Epithelial cell of proximal tubule (primary cell): ENCODE measurements at regions not wholly inside any gene's neighbourhood (a gene's known extent, or its start where the extent isn't known, plus 50 kb on each side); places are given as distances from the start of the nearest gene placed in this dataset.
"Not testable (repeated sequence)": the region's sequence is repeated elsewhere in the genome, so short reads cannot be mapped to it uniquely, and the experiment has no call there.

Source experiments
- DNase-seq: peaks from one replicate; pipeline ENCODE4 v3.0.0-alpha.2; 2011; ENCODE audit warnings: low read depth
- H3K4me3 ChIP-seq: 2 replicates; pipeline ENCODE4 v1.5.1; 2011; ENCODE audit warnings: low read depth, mild to moderate bottlenecking, low read length
- TF ChIP-seq, protein P1 (sequence below): conservative IDR thresholded peaks from 2 replicates; pipeline ENCODE4 v1.5.1; 2012; ENCODE audit warnings: low read depth, mild to moderate bottlenecking, low read length

DNA sequence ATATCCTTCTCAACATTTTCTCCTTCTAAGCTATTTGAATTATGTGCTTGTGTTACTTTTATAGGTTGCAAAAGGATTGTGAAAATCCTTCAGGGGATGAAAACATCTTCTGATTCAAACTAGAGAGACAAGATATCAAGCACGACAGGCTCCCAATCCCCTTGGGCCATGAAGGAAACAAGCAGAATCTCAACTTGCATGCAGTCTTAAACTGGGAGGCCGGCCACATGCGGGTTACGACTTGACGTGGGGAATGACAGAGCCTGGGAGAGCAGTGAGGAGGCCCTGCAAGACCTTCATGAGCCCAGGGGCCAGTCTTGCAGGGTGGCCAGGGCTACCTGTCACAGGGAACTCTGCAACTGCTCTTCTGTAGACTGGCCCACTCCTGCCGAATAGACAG, 94.4 kb downstream of the SCN11A start:
- DNase-seq, result no peak
- H3K4me3 ChIP-seq, result no peak overlapping the region
- TF ChIP-seq, protein P1, sequence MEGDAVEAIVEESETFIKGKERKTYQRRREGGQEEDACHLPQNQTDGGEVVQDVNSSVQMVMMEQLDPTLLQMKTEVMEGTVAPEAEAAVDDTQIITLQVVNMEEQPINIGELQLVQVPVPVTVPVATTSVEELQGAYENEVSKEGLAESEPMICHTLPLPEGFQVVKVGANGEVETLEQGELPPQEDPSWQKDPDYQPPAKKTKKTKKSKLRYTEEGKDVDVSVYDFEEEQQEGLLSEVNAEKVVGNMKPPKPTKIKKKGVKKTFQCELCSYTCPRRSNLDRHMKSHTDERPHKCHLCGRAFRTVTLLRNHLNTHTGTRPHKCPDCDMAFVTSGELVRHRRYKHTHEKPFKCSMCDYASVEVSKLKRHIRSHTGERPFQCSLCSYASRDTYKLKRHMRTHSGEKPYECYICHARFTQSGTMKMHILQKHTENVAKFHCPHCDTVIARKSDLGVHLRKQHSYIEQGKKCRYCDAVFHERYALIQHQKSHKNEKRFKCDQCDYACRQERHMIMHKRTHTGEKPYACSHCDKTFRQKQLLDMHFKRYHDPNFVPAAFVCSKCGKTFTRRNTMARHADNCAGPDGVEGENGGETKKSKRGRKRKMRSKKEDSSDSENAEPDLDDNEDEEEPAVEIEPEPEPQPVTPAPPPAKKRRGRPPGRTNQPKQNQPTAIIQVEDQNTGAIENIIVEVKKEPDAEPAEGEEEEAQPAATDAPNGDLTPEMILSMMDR, result no peak

DNA sequence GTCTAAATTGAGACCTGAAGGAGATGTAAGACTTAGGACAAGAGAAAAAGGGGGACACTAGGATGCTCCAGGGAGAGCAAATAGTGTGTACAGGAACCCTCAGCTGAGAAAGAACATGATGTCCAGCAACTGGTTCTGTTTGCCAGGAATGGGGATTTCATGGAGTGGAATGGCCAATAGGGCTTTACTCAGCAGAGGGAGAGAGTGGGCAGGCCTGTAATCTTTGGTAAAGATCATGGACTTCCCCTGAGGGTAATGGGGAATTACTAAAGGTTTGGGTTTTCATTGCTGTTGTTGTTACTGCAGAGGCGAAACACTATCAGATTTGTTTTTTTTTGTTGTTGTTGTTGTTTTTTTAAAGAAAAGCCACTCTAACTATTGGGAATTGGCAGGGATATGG, 99.0 kb downstream of the SCN11A start:
- DNase-seq, result no peak
- H3K4me3 ChIP-seq, result no peak overlapping the region
- TF ChIP-seq, protein P1, result no peak

DNA sequence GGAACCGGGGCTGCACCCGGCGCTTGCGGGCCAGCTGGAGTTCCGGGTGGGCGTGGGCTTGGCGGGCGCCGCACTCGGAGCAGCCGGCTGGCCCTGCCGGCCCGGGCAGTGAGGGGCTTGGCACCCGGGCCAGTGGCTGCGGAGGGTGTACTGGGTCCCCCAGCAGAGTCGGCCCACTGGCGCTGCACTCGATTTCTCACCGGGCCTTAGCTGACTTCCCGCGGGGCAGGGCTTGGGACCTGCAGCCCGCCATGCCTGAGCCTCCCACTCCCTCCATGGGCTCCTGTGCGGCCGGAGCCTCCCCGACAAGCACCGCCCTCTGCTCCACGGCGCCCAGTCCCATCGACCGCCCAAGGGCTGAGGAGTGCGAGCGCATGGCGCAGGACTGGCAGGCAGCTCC, 100.6 kb downstream of the SCN11A start:
- H3K4me3 ChIP-seq, DNase-seq: not testable (repeated sequence)

DNA sequence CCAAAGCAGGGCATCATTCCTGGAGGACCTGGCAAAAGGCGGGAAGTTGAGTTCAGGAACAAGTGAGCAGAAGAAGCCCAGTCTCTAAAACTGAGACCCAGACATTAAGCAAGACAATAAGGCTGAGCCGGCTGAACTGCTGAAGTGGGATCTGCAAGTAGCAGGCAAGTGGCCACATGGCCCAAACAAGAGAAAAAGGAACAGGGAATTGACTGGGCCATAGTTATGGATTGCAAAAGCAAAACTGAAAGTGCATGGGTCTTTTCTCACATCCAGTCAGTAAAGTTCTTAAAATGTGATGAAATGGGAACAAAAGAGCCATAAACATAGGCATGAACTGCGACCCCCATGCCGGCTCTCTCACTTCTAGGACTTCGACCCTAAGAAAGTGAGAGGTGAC, 101.2 kb downstream of the SCN11A start:
- TF ChIP-seq, protein P1, result no peak
- DNase-seq, result no peak
- H3K4me3 ChIP-seq, result no peak overlapping the region

DNA sequence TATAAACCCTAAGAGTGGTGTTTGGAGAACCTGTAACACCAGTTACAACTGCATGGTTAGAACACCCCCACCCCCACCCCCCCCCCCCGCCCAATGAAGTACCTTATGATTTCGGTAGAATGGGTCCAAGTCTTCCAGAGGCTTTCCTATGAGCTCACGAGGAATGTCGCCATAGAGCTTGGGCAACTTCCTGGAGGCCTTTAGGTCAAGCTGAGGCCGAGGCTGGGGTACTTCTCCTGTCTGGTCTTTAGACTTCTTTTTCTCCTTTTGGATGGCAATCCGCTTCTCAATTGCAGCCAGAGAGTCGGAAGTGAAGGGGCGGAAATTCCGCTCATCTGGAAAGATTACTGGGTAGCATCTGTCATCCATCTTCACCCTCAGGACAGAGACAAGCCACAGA, 101.8 kb downstream of the SCN11A start:
- TF ChIP-seq, protein P1, result no peak
- DNase-seq, result no peak
- H3K4me3 ChIP-seq, result no peak overlapping the region

DNA sequence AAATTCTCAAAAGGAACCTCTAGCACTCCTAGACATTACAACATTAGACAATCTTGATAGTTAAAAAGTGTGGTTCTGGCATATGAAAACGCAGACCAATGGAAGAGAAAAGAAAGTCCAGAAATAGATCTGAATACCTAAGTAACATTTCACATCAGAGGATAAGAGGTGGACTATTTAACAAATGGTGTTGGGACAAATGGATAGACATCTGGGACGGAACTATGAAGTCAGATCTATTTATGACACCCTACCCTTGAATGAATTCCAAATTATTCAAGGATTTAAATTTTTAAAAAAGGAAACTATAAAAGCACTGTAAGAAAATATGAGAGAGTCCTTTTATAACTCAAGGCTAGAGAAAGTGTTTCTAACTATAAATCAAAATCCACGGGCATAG, 111.3 kb downstream of the SCN11A start:
- TF ChIP-seq, protein P1, result no peak
- H3K4me3 ChIP-seq, result no peak overlapping the region
- DNase-seq, result no peak

DNA sequence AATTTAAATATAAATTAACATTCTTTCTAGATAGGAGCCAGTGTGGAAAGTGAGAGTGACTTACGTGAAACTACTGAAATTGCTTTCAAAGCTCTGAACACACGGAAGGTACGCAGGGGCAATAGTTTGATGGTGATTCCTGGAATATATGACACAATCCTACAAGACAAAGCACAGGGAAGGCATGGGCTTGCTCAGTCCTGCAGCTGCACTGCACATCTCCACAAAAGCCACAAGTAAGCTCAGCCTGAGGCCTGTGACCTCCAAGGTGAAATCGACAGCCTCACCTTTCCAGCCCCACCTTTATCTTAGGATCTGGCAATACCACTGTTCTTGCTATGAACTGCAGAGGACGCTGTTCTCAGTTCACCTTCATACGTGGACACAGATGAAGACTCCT, 109.3 kb upstream of the SCN10A start:
- no peak for DNase-seq
- TF ChIP-seq, protein P1, result no peak
- H3K4me3 ChIP-seq, result no peak overlapping the region

DNA sequence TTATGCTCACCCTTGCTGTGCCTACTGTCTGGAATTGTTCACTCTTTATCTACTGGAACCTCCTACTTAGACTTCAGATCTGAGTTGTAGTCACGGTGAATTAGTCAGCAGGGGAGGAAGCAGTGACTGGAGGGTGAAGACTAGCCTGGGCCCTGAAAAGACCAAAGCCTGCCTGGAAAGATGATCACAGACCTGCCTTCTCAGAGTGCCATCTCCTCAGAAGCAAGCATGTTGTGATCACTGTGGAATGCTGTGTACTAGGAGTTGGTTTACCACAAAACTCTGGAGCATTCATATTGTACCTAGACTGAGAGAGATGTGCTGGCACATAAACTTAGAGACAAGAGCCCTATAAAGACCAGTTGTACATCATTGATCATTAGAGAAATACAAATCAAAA, 100.7 kb upstream of the SCN10A start:
- TF ChIP-seq, protein P1, result no peak
- no peak overlapping the region for H3K4me3 ChIP-seq
- DNase-seq, result no peak
